T-helper 2 cell (primary cell): ENCODE measurements at regions not wholly inside any gene's neighbourhood (a gene's known extent, or its start where the extent isn't known, plus 50 kb on each side); places are given as distances from the start of the nearest gene placed in this dataset.

Experiments used
- DNase-seq, 5 experiments: peaks; one replicate each; pipeline versions ENCODE4 v3.0.0 to v3.0.0-alpha.2; 2012 to 2022

DNA sequence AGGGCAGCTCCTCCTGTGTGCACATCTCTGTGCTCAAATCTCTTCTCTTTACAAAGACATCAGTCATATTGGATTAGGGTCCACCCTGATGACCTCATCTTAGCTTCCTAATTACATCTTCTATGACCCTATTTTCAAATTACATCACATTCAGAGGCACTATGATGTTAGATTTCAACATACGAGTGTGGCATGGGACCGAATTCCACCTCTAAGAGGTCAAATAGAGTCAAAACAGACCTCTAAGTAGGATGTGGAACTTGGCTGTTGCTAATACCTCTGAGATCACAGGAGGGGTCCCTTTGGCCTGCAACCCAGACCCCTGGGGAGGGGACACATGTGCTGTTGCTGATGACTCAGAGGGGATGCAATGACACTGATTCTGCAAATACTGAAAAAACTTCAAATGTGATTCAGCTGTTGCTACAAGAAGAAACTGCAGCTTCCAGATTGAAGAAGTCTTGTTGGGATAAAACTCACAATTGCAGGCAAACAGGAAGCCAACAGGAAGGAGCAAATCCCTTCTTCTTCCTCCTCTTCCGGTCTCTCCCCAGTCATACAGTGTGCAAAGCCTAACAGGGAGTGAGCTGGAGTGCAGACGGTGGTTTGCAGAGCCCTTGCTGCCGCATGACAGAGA lies 216.2 kb downstream of the MYLK4 start:
- DNase-seq, result no peak

GRCh38 chr6:2531426-2532215 lies 219.1 kb downstream of the MYLK4 start:
- peak in 1 of 5 experiments; percentile 27 for DNase-seq

- no peak for DNase-seq
Measured at GRCh38 chr6:2529211-2529719, 221.5 kb downstream of the MYLK4 start.

DNA sequence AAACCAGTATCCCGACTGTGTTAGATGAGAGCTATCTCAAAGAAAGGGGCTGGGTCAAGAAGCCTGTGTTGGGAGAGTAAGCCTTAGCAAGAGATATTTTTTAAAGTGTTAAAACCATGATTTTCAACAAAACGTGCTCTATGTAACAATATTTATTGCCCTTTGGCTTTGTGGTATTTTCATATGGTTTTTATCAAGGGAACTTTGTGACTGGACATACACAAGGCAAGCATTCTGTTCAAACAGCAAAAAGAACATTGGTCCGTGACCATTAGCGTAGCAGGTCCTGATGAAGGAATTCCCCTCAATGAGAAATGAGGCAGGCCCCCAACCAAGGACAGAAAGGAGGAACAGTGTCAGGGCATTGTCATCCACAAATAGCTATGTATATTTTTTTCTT lies 222.6 kb downstream of the MYLK4 start:
- DNase-seq, result no peak

GRCh38 chr6:2526766-2527165 lies 224.0 kb downstream of the MYLK4 start:
- no peak for DNase-seq

- no peak for DNase-seq
Measured at GRCh38 chr6:2524090-2524489, 226.6 kb downstream of the MYLK4 start.

DNA sequence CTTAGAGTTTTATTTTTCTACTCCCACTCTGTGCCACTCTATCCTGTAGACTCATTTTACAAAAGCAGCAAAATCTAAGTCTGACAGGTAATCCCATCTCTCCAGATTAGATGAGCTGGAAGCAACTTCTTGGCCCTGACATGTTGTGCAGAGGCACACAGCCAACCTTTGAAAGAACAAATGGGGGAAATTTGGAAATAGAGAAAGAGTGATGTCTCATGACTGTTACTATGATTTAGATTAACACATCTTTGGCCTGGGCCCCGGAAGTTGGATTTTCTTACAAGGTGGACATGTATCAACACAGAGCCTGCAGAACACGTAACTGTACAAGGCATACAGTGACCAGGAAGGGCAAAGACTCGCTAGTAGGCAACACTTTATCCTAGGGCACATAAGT lies 227.7 kb downstream of the MYLK4 start:
- no peak for DNase-seq

DNA sequence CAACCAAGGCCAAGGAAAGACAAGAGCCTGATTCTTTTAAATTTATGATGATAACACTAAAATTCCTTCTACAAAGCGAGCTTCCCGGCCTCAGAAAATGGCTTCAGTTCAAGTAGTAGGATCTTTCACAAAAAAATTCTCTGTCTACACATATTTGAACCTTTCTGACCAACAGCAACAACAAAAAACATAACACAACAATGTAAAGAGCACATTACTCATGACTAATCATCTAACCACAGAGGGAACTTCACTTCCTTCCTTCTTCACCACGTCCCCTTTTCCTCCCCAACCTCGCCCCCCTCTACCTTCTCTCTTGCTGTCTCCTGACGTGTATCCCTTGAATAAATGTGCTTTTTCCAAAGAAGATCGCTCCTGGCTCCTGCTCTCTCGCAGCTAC lies 228.2 kb downstream of the MYLK4 start:
- DNase-seq, result no peak

DNA sequence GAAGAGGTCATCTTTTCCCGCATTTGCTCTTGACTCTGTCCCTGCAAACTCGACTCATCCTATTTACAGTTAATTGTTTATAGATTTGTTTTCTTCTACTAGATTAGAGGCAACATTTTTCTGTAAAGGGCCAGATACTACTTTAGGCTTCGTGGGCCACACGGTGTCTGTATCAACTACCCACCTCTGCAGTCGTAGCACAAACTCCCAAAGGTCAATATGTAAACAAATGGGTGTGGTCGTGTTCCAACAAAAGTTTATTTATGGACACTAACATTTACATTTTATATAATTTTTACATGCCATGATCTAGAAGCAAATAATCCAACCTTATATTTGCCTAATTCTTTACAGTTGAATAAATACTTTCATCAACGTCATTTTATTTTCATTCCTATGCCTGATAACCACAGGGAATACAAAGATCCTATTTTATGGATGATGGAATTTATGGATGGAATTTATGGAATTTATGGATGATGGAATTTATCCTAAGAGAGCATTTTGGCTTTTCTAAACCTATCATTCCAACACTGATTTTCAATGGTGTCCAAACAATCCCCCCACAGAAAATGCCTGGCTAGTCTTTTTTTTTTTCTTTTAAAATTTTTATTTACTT lies 232.8 kb downstream of the MYLK4 start:
- DNase-seq, result no peak

- DNase-seq, result no peak
Measured at GRCh38 chr6:2517401-2517800, 233.3 kb downstream of the MYLK4 start.

GRCh38 chr6:2516059-2516458 lies 234.7 kb downstream of the MYLK4 start:
- DNase-seq, result no peak

DNA sequence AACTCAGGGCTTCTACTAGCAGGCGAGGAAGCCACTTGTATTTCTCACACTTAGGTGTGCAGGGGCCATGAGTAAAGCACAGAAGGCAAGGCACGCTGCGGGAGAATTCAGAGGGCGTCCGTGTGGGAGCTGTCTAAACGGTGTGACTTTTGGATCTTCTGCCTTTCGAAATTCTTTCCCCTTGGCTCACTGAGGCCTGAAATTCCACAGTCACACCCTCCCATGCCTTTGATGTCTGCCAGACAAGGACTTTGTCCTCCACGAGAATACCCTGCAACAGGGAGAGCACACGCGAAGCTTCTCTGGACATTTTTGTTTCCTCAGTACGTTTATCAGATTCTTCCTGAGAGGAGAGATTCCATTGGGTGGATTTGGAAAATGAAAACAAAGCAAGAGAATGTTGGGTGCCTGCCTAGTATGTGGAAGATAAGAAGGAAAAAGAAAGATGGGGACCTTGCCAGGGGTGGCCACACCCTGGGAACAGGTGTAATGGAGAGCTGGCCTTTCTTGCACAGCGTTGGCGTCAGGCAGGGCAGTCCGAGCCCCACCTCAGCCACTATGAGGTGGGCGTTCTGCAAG lies 235.7 kb downstream of the MYLK4 start:
- no peak for DNase-seq

DNA sequence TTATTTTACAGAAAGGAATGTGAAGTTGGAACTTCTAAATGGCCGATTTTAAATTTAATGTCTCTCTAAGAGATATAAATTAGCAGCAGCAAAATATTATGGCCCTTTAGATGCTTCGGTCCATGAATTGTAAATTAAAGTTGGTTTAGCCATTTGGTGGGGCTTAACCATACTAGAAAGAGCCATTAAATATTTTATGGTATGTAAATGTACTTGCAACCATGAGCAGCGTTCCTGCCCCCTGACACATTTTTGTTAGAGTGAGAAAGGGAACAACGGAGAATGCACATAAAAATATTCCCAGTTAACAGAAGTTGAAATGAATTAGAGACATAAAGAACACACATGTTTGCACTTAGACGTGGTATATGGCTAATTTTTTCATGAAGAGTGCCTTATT lies 237.9 kb downstream of the MYLK4 start:
- DNase-seq, result no peak

DNA sequence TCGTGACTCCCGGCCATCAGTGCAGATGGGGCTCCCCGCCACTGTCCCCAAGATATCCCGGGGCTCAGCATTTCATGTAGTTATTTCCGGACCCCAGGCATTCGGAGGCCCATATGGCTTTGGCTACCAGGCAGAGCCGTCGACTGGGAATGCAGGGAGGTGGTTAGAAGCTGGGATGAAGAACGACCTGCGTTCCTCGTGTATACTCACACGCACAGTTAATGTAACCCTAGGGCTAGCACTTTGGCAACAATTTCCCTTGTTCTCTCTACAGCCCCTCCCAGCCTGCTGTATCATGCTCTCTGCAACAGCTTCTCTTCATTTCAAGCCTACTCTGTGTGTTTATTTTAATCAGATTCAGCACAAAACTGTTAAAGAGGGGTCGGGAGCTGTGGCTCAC lies 240.4 kb downstream of the MYLK4 start:
- DNase-seq, result no peak

DNA sequence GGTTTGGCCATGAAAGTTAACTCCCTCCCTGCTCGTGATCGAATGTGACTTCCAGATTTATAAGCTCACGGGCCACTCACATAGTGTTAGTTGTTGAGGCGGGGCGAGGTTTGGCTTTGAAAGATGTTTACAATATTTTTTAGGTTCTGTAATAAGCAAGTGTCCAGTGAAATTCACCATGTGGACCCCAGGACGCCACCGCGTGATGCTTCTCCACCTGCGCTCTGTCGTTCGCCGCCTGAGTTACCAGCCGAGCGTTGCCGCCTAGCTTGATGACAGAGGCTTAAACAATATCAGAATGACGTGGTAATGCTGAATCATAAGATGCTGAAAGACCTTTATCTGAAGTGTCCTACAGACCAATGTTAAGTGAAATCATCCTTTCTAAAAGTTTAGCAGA lies 241.0 kb downstream of the MYLK4 start:
- no peak for DNase-seq

- DNase-seq, result no peak
Measured at GRCh38 chr6:2508071-2508470, 242.7 kb downstream of the MYLK4 start.

GRCh38 chr6:2507521-2508037 lies 243.1 kb downstream of the MYLK4 start:
- DNase-seq, result no peak

DNA sequence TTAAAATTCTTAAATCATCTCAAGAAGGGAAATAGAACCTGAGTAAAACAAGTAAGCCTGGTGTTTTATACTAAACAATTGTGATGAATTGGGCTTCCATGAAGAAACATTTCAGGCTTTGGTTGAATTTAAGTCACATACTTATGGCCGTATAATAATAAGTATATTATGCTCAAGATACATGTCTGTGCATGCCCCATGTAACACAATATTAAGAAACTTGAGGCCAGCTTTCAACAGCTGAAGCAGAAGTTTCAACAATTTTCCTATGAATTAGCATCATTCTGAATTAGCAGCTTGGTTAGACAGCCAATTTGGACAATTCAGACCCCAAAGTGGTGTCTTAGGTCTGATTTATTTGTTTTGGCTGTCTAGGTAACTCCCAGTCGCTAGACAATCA lies 243.7 kb downstream of the MYLK4 start:
- no peak for DNase-seq

GRCh38 chr6:2505624-2506023 lies 245.1 kb downstream of the MYLK4 start:
- no peak for DNase-seq

GRCh38 chr6:2504495-2505064 lies 246.1 kb downstream of the MYLK4 start:
- no peak for DNase-seq

DNA sequence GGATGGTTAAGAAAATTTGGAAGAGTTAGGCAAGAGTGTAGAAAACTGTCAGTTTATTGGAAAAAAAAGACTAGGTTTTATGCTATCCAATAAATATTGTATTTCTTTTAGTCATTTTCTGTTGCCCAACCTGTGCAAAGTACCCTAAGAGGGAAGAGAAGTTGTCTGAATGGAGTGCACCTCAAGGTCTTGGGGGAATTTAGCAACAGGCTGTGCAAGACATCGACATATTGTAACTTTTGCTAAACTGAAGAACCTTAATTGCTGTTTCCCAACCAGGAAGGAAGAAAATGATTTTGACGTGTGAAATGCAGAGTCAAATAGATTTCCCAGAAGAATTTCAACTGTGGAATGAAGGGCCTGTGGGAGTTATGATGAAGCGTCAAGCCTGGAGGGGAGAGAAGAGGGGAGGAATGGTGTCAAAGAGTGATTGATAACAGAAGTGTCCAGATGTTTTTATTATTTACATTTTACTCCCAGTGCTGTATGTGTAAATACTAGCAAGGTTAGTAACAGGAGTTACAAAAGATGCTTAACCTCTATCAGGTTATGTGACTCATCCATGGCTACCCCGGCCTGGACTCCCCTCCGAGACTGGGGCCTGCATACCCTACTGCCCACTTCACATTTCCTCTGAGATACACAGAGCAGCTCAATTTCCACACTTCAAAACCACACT lies 246.8 kb downstream of the MYLK4 start:
- DNase-seq, result no peak

GRCh38 chr6:2502998-2503674 lies 247.6 kb downstream of the MYLK4 start:
- DNase-seq, result no peak
